ENCODE measurements at regions not wholly inside any gene's neighbourhood (a gene's known extent, or its start where the extent isn't known, plus 50 kb on each side); places are given as distances from the start of the nearest gene placed in this dataset.

GRCh38 chr11:122036493-122036892, 79.5 kb downstream of the BLID start:
- Histone ChIP-seq H3K4me3 (no peak overlapping the region), H3K9me3 (no peaks in the 10 kb centered on the region), H3K4me1 (ENCODE audit: low read depth) (no peaks in the 10 kb centered on the region), H3K36me3 (ENCODE audit: low read depth) (no peaks in the 10 kb centered on the region)
- ATAC-seq (no peak), DNase-seq (no peak)
- TF ChIP-seq, protein P1, sequence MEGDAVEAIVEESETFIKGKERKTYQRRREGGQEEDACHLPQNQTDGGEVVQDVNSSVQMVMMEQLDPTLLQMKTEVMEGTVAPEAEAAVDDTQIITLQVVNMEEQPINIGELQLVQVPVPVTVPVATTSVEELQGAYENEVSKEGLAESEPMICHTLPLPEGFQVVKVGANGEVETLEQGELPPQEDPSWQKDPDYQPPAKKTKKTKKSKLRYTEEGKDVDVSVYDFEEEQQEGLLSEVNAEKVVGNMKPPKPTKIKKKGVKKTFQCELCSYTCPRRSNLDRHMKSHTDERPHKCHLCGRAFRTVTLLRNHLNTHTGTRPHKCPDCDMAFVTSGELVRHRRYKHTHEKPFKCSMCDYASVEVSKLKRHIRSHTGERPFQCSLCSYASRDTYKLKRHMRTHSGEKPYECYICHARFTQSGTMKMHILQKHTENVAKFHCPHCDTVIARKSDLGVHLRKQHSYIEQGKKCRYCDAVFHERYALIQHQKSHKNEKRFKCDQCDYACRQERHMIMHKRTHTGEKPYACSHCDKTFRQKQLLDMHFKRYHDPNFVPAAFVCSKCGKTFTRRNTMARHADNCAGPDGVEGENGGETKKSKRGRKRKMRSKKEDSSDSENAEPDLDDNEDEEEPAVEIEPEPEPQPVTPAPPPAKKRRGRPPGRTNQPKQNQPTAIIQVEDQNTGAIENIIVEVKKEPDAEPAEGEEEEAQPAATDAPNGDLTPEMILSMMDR (IDR thresholded peaks at IDR 0.05): no peak
- intact Hi-C loops (cut with DNase I, micrococcal nuclease): no loop called here

DNA sequence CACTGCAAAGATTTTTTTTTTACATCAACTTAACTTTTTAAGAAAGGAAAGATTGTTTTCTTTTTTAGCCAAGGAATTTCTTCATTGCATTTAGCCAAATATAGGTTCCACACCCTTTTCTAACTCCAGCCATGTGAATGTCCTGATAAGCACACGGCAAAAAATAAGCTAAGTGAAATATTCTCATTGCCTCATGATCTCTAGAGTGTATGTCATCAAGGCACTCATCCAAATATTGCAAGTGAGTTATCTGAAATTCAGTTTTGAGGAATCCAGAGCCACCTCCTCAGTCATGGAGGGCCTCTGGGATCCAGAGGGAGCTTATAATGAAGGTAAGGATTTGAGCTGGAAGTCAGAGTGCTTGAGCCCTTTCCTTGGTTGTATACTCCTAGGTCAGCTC, 80.0 kb downstream of the BLID start:
- intact Hi-C loops (cut with DNase I, micrococcal nuclease): no loop called here
- no peaks in the 10 kb centered on the region for H3K4me1 ChIP-seq (ENCODE audit: low read depth)
- TF ChIP-seq, protein P1 (IDR thresholded peaks at IDR 0.05): no peak
- DNase-seq: no peak
- no peak overlapping the region for H3K4me3 ChIP-seq
- no peaks in the 10 kb centered on the region for H3K9me3 ChIP-seq
- H3K36me3 ChIP-seq (ENCODE audit: low read depth): no peaks in the 10 kb centered on the region
- no peak for ATAC-seq

- no peaks in the 10 kb centered on the region for H3K36me3 ChIP-seq (ENCODE audit: low read depth)
- H3K4me3 ChIP-seq: no peak overlapping the region
- TF ChIP-seq, protein P1 (IDR thresholded peaks at IDR 0.05): no peak
- no peak for DNase-seq
- H3K9me3 ChIP-seq: no peaks in the 10 kb centered on the region
- no peaks in the 10 kb centered on the region for H3K4me1 ChIP-seq (ENCODE audit: low read depth)
- intact Hi-C loops (cut with DNase I, micrococcal nuclease): no loop called here
- ATAC-seq: no peak
These were observed 82.4 kb downstream of the BLID start for GRCh38 chr11:122033631-122034030.

GRCh38 chr11:122033193-122033592, 82.8 kb downstream of the BLID start:
- intact Hi-C loops (cut with DNase I, micrococcal nuclease): no loop called here
- TF ChIP-seq, protein P1 (IDR thresholded peaks at IDR 0.05): no peak
- Histone ChIP-seq H3K4me1 (ENCODE audit: low read depth) (no peaks in the 10 kb centered on the region), H3K36me3 (ENCODE audit: low read depth) (no peaks in the 10 kb centered on the region), H3K9me3 (no peaks in the 10 kb centered on the region), H3K4me3 (no peak overlapping the region)
- ATAC-seq (no peak), DNase-seq (no peak)

DNA sequence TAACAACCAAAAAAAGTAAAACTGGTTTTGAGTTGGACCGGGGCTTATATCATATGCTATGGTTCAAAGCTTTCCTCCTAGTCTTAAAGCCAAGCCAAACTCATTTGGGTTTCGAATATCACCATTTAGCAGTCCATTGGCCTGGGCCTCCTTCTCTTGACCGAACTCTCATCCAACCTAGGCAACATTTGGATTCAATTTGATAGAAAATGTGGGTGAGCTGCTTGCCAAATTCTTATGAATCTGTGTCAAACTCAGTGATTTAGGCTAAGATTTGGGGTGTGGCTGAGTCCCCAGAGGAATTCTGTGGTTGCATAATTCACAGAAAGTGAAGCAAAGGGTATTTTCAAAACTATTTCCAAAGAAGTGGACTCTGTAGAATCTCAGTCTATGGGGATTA, 83.7 kb downstream of the BLID start:
- TF ChIP-seq, protein P1 (IDR thresholded peaks at IDR 0.05): no peak
- H3K4me3 ChIP-seq: no peak overlapping the region
- H3K9me3 ChIP-seq: no peaks in the 10 kb centered on the region
- H3K36me3 ChIP-seq (ENCODE audit: low read depth): no peaks in the 10 kb centered on the region
- intact Hi-C loops (cut with DNase I, micrococcal nuclease): no loop called here
- H3K4me1 ChIP-seq (ENCODE audit: low read depth): no peaks in the 10 kb centered on the region
- ATAC-seq (no peak), DNase-seq (no peak)

GRCh38 chr11:122031813-122032212, 84.2 kb downstream of the BLID start:
- no peak for ATAC-seq
- Histone ChIP-seq H3K4me3 (no peak overlapping the region), H3K36me3 (ENCODE audit: low read depth) (no peaks in the 10 kb centered on the region), H3K9me3 (no peaks in the 10 kb centered on the region), H3K4me1 (ENCODE audit: low read depth) (no peaks in the 10 kb centered on the region)
- TF ChIP-seq, protein P1 (IDR thresholded peaks at IDR 0.05): no peak
- no peak for DNase-seq
- intact Hi-C loops (cut with DNase I, micrococcal nuclease): no loop called here

All from mucosa of descending colon (tissue), 3 donors.